Dermis blood vessel endothelial cell (primary cell): ENCODE measurements at regions not wholly inside any gene's neighbourhood (a gene's known extent, or its start where the extent isn't known, plus 50 kb on each side); places are given as distances from the start of the nearest gene placed in this dataset.
A peak's percentile ranks its signal among the peaks of the same experiment; 100 is the strongest.
"Not testable (repeated sequence)": the region's sequence is repeated elsewhere in the genome, so short reads cannot be mapped to it uniquely, and the experiment has no call there.

Experiments
- DNase-seq: peaks from one replicate; pipeline ENCODE4 v3.0.0; 2010

GRCh38 chr3:177339220-177339703, 142.0 kb upstream of the TBL1XR1 start:
- DNase-seq, result not testable (repeated sequence)

- peak; percentile 47 for DNase-seq
Measured at GRCh38 chr3:177340243-177340830, 143.1 kb upstream of the TBL1XR1 start.

- DNase-seq, result no peak
Measured at GRCh38 chr3:177341736-177342419, 144.6 kb upstream of the TBL1XR1 start.

GRCh38 chr3:177343122-177343625, 145.9 kb upstream of the TBL1XR1 start:
- no peak for DNase-seq

- peak; percentile 98 for DNase-seq
Measured at GRCh38 chr3:177345049-177345972, 148.0 kb upstream of the TBL1XR1 start.

- no peak for DNase-seq
Measured at GRCh38 chr3:177345973-177346503, 148.8 kb upstream of the TBL1XR1 start.

GRCh38 chr3:177346878-177347277, 149.6 kb upstream of the TBL1XR1 start:
- no peak for DNase-seq

GRCh38 chr3:177347611-177348010, 150.3 kb upstream of the TBL1XR1 start:
- no peak for DNase-seq

GRCh38 chr3:177348974-177349373, 151.7 kb upstream of the TBL1XR1 start:
- DNase-seq, result no peak

GRCh38 chr3:177349384-177349783, 152.1 kb upstream of the TBL1XR1 start:
- no peak for DNase-seq

- no peak for DNase-seq
Measured at GRCh38 chr3:177350121-177350520, 152.8 kb upstream of the TBL1XR1 start.

GRCh38 chr3:177351206-177351605, 153.9 kb upstream of the TBL1XR1 start:
- no peak for DNase-seq

GRCh38 chr3:177351757-177352158, 154.5 kb upstream of the TBL1XR1 start:
- no peak for DNase-seq

GRCh38 chr3:177352424-177352823, 155.1 kb upstream of the TBL1XR1 start:
- DNase-seq, result no peak

GRCh38 chr3:177353140-177353539, 155.9 kb upstream of the TBL1XR1 start:
- DNase-seq, result no peak

GRCh38 chr3:177353879-177354278, 156.6 kb upstream of the TBL1XR1 start:
- DNase-seq, result not testable (repeated sequence)

GRCh38 chr3:177354466-177354865, 157.2 kb upstream of the TBL1XR1 start:
- no peak for DNase-seq

- no peak for DNase-seq
Measured at GRCh38 chr3:177356113-177356512, 158.8 kb upstream of the TBL1XR1 start.

GRCh38 chr3:177356952-177357351, 159.7 kb upstream of the TBL1XR1 start:
- DNase-seq, result no peak

GRCh38 chr3:177357352-177358090, 160.2 kb upstream of the TBL1XR1 start:
- DNase-seq, result peak; percentile 97

- peak; percentile 94 for DNase-seq
Measured at GRCh38 chr3:177358091-177358976, 161.1 kb upstream of the TBL1XR1 start.
